ENCODE measurements at regions not wholly inside any gene's neighbourhood (a gene's known extent, or its start where the extent isn't known, plus 50 kb on each side); places are given as distances from the start of the nearest gene placed in this dataset.
"Not testable (repeated sequence)": the region's sequence is repeated elsewhere in the genome, so short reads cannot be mapped to it uniquely, and the experiment has no call there.

DNA sequence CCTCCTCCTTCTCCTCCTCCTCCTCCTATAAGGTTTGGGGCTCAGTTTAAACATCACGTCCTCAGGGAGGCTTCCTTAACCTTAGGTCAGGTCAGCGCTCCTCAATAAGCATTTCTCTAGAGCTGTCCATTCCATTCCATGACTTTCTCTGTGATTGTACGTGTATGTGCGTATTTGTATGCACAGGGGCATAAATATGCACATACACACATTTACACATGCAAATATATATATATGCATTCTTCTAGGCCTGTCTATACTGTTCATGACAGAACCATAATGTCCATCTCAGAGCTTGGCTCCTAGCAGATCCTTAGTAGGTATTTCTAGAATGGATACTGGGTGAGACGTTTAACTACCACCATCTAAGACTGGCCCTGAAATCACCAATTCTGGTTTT, 258.6 kb downstream of the STIM2 start:
- no peak for DNase-seq (ENCODE audit: extremely low read depth, low read depth, low spot score)

DNA sequence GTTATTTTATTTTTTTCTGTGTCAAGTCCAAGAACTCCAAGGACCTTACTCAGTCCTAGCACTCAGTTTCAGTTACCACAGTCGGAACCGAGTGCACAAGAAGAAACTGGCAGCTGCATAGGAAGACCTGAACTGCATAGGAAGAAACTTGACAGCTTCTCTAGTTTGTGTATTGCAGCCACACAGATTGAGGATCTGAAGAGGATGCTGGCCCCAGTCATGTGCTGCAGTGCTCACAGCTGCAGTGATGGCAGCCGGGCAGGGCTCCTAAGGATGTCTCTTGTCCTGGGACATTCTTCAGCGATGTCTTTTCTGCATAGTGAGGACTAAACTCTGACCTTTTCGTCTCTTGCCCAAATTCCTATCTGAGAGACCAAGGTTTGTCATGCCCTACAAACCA, 261.2 kb downstream of the STIM2 start:
- no peak for DNase-seq (ENCODE audit: extremely low read depth, low read depth, low spot score)

DNA sequence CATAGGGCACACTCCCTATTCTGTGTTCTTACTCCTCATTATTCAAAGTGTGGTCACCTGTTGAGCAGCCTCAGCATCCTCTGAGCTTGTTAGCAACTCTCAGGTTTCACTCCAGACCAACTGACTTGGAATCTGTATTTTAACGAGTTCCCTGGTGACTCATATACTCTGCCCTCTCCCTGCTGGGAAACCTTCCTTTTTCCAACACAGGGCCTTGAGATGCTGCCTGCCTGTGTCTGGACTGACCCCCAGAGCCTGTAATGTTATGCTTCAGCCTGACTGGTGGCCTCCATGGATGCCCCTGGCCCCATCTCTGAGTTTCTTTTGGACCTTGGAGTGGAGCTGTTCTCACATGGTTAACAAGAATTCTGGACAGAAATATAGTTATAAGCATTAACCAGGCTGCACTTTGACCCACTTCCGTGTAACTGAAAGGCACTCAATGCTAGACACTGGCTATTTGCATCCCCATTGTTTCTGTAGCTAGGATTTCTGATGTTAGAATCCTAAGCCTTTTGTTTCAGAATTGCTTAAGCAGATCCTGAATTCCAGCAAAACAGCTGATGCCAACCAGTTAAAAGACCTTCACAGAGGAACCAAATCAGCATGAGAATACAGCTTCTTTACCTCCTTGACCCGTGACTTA, 262.6 kb downstream of the STIM2 start:
- DNase-seq (ENCODE audit: extremely low read depth, low read depth, low spot score) = no peak

DNA sequence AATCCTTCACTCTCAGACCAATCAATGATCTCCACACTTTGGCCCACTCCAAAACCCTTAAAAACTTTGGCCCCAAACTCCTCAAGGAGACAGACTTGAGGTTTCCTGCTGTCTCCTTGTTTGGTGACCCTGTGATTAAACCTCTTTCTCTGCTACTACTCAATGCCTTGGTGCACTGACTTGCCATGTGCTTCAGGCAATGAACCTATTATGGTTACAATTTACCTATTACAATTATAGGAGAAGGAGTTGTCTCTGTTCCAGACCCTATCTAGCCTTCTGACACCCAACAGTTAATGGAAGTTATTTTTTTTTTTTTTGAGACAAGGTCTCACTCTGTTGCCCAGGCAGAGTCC, 263.1 kb downstream of the STIM2 start:
- DNase-seq (ENCODE audit: extremely low read depth, low read depth, low spot score) = no peak

DNA sequence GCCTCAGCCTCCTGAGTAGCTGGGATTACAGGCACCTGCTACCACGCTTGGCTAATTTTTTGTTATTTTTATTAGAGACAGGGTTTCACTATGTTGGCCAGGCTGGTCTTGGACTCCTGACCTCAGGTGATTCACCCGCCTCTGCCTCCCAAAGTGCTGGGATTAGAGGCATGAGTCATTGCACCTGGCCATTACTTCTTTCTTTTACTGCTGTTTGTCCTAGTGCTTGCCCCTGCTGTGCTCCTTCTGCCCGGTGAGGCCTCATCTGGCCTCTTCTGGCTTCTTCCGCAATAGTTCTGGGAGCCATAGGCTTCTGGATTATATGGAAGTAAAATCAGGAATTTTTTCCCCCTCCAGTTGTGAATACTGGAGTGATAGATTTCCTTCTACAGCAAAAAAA, 266.3 kb downstream of the STIM2 start:
- DNase-seq (ENCODE audit: extremely low read depth, low read depth, low spot score) = not testable (repeated sequence)

DNA sequence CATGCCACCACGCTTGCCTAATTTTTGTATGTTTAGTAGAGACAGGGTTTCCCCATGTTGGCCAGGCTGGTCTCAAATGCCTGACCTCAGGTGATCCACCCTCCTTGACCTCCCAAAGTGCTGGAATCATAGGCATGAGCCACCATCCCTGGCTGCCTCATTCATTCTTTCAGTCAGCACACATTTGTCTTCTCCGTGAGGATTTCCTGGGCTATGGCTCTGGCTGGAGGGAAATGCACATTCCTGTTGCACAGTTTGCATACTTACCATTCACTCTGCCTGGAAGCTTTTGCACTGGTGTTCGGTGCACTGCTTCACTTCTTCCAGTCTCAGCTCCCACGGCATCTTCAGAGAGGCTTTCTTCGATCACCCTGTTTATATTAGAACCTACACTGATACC, 267.8 kb downstream of the STIM2 start:
- no peak for DNase-seq (ENCODE audit: extremely low read depth, low read depth, low spot score)

DNA sequence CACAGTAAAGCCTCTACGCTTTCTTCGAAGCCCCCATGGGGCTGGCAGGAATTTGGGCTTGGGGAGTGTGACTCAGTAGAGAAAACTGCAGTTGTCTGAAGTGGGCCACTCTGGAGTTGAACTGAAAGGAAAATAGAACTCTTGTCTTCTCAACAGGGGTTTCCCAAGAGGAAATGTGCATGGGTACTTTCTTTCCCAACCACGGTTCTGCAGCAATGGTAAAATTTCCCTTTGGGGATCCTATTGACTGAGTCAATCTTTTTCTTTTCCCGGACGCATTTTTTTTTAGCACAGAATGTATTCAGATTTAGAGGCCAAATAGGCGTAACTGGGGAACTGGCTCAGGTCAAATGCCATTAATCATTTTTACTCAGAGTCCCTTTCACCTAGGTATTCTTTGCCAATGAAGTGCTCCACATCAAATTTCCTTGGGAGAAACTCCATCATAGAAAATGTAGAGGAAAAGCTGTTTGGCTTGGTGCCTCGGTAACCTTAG, 269.3 kb downstream of the STIM2 start:
- no peak for DNase-seq (ENCODE audit: extremely low read depth, low read depth, low spot score)

DNA sequence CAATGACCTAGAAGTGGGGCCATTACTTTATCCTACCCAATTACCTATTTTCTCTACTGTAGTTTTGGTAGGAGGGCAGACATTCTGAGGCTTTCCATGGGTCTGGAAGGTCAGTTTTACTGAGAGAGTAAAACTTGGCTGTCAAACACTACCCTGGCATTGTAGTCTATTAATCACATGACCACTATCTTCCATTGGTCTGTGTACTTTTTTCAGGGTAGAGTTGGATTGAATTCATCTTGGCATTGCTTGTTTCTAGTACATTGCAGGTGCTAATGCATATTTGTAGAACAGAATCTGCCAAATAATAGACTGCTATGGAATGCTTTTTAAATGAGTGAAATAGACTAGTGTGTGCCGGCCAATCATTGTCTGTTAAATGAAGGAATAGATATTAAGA, 271.9 kb downstream of the STIM2 start:
- DNase-seq (ENCODE audit: extremely low read depth, low read depth, low spot score) = no peak

DNA sequence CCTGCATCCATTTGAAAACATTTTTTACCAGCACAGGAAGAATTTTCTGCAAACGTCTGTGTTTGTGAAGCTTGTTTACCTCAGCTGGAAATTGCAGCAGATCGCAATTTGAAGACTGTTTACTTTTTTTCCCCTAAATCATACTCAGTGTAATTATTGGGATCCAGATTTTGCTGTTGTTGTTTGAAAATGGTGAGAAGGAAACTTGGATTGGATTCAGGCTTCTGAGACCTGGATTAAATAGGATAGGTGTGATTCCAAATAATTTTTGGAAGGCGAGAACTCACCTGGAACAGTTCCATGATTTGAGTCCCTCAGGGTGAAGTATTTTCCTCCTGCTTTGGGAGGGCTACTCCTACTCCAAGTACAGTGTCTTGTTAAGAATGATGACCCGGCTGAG, 279.8 kb downstream of the STIM2 start:
- no peak for DNase-seq (ENCODE audit: extremely low read depth, low read depth, low spot score)

DNA sequence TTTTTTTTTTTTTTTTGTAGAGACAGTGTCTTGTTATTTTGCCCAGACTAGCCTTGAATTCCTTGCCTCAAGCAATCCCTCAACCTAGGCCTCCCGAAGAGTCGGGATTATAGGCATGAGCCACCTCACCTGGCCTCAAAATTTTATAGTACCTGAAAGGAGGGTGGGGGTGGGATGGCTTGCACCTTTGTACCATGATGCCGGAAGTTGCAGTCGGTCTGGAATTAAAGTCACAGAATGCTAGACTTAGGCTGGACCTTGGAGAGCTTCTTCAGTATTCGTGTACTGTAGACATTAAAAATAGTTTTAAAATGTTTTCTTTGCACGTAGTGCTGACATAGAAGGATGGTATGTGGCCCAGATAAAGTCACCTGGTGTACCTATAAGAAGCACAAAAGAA, 280.9 kb downstream of the STIM2 start:
- DNase-seq (ENCODE audit: extremely low read depth, low read depth, low spot score) = no peak

DNA sequence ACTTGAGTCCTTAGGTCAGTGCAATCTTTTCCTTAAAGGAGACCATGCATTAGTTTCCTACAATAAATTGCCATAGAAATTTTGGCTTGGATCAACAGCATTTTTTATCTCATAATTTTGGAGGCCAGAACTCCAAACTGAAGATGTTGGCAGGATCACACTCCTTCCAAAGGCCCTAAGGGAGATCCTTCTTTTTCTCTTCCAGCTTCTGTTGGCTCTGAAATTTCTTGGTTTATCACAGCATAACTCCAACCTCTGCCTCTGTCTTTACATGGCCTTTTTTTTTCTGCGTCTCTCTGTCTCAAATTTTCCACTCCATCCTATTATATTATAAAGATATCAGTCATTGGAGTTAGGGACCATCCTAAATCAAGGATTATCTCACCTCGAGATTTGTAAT, 282.2 kb downstream of the STIM2 start:
- no peak for DNase-seq (ENCODE audit: extremely low read depth, low read depth, low spot score)

DNA sequence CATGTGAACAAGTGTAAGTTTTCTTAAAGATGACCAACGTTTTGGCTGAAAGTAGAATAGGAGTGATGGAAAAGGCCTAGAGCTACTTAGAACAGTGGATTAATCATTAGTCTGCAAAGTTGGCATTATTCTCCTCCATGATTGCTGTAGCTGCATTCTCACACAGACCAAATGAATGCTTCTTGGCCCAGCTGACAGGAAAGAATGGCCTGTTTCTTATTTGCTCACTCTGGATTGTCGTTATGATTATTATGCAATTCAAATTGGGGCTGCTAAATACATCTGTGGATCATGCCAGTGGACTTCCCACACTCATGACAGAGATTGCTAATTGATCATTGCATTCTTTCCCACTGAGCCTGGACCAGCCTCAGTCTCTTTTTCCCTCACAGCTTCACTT, 285.0 kb downstream of the STIM2 start:
- no peak for DNase-seq (ENCODE audit: extremely low read depth, low read depth, low spot score)

DNA sequence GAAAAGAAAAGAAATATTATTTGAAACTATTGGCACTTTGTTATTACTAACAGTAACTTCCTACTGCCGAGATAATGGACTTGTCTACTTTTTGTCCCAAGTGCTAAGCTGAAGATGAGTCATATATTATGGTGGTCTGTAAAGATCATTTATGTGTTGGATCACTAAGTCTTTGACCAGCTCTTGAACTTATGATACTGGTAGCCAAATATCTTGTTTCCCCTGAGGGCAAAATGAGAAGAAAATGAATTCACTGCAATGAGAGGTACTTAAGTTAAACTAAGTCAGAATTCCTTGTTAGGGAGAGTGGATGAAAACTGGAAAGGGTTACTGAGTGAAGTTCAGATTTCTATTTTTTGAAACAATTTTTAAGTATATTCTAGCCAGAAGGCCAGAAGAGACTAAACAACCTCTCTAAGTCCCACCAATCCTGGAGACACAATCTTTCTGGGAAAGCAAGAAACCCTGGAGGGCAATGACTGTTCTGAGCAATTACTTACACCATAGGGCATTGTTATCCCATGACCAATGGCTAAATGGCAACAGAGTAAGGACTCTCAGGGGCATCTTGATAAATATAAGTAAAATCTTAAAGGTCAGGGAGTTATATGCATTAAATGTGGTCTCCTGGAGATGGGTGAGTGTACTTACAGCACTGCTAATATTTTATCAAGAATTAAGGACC, 287.7 kb downstream of the STIM2 start:
- DNase-seq (ENCODE audit: extremely low read depth, low read depth, low spot score) = no peak

DNA sequence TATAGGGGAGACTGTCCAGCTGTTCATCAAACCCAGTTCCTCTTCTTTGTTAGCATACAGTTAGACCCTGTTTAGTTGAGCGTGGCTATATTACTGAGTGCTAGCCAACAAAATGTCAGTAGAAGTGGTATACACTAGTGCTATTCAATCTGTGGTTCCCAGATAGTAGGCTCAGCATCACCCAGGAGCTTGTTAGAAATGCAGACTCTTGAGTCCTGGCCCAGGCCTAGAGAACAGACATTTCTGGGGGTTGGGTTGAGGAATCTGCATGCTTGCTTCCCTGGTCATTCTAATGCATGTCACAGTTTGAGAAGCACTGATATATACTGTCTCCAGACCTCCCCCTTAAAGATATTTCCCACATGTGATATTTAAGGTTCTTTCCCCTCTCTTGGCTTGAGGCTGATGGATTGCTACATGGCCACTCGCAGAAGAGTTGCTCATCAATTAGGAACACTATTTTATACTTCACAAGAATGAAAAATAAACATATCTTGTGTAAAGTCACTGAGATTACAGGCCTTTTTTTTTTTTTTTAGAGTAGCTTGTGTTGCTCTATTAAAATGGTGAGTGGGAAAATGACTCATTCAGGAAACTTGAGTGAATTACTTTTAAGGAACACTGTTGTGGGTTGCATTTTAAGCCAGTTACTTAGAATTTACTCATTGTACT, 289.0 kb downstream of the STIM2 start:
- DNase-seq (ENCODE audit: extremely low read depth, low read depth, low spot score) = no peak

DNA sequence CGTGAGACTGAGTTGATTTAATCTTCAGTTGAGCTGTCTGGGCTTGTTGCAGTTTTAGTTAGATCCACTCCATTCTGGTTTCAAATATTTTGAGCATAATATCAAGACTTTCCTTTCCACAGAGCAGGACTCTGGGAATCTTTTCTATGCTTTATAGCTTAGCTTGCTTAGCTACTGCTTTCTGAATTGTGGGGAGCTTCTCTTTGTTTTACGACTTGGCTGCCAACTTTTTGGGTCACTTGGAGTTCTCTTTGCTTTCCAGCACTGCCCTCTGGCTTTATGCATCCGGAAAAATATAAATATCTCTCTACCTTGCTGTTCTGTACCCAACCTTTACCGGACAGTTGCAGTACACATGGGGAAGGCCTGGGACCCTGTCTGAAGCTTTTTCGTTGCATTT, 292.1 kb downstream of the STIM2 start:
- no peak for DNase-seq (ENCODE audit: extremely low read depth, low read depth, low spot score)

DNA sequence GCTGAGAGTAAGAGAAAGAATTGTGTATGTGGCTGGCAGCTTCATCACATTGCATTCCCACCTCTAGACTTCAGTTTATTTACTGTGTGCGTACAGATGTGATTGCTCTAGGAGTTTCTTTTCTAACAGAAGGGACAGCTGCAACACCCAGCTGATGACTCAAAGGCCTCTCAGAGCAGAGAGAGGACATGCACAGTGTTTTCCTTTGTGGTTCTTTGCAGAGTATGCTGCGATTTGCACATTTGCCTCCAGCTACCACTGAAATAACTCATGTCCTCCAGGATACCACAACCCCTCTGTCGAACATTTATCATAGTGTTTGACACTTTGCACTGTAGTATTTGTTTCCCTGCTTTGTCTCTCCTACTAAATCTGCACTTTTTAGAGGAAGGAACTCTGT, 294.1 kb downstream of the STIM2 start:
- DNase-seq (ENCODE audit: extremely low read depth, low read depth, low spot score) = no peak

DNA sequence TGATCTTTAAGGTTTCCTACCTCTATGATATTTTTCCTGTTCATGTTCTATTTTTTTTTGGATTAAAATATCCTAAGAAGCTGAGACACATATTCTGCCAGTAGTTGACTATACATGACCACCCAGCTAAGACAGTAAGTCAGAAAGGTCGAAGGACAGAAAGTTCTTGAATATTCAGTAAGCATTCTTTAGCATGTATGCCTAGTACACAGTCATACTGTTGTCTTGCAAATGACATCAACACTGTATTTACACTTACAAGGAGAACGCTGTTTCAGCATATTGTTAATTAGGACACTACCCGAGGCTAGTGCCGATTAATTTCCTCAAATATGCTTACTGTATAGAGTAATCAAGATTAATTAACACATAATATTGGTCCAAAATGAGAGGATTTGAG, 300.6 kb downstream of the STIM2 start:
- DNase-seq (ENCODE audit: extremely low read depth, low read depth, low spot score) = no peak

DNA sequence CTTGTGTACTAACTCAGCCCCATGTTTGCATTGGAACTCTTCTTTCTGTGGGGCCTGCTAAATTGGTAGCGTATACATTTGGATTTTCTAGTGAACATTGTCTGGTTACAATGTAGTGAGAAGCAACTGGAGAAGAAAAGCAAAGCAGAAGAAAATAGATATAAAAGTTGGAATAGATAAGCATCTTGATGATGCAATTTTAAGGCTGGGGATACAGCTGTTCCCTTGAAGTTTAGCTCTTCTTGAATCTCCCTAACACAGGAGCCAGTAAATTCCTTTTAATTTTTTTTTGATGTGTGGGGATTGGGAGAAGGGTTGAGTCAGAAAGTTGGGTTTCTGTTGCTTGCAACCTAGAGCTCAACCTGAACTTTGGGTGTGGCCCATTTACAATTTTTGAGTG, 308.1 kb downstream of the STIM2 start:
- no peak for DNase-seq (ENCODE audit: extremely low read depth, low read depth, low spot score)

DNA sequence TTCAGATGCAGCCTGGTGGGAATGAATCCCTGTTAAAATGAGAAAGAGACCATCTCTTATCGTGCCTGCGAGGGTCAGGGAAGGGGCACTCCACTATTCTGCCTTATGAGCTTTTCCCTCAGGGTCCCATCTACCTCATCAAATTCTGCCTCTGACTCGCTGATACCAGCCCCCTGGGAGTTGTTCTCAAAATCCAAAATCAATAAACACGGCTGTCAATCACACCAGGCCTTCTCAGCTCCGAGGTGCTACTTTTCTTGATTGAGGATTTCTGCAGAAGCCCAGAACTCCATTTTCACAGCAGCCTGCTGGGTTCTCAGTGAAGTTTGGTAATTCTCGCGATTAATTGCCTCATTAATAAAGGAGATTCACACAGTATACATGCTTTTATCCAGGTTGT, 312.6 kb downstream of the STIM2 start:
- no peak for DNase-seq (ENCODE audit: extremely low read depth, low read depth, low spot score)

DNA sequence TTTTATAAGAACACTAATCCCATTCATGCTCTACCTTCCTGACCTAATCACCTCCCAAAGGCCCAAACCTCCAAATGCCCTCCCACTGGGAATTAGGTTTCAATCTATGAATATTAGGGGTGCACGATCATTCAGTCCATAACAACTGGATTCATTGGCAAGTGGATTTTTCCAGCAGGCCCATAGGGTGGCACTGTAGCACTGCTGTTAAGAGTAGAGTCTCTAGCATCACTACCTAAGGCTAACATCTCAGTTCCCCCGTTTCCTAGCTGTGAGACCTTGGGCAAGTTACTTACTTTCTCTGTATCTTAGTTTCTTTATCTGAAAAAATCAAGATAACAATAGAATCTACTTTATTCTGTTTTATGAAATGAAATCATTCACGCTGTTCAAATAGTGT, 315.8 kb downstream of the STIM2 start:
- no peak for DNase-seq (ENCODE audit: extremely low read depth, low read depth, low spot score)

DNA sequence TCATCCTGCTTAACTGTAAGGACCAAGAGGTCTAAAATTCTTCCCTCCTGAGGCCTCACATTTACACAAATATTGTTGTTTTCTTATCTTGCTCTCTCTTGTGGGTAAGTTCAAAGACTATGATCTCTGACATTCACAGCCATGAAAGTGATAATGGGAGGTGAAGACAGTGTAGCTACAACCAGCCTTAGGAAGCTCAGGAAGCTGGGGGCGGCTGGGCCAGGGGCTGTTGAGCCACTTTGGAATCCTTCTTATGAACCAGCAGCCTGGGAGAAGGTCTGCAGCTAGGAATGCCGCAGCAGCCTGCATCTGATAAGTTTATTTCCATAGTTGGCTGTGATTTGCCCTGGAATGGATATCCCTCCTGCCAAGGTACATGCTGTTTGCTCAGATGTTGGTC, 316.2 kb downstream of the STIM2 start:
- DNase-seq (ENCODE audit: extremely low read depth, low read depth, low spot score) = no peak

DNA sequence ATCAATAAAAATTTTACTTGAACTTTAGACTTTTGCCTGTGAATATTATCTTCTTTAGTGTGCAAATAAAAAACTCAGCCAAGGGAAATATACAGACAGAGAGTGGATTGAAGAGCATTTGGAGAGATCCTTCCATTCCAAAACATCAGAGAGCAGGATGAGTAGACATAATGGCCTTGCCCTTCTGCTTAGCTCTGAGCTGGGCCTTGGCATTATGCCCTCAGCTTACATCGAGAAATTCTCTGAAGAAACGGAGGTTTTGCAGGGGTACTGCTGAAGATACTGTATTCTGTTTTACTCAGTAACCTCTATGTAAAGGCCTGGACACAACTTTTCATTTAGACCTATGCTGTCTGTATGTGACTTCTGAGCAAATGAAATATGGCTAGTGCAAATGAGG, 317.4 kb downstream of the STIM2 start:
- no peak for DNase-seq (ENCODE audit: extremely low read depth, low read depth, low spot score)

Data from glomerular endothelial cell (primary cell).